Effector CD4-positive, alpha-beta T cell (primary cell): ENCODE measurements at regions not wholly inside any gene's neighbourhood (a gene's known extent, or its start where the extent isn't known, plus 50 kb on each side); places are given as distances from the start of the nearest gene placed in this dataset.

Experiments used
- DNase-seq: peaks from one replicate; pipeline ENCODE4 v3.0.0-alpha.2; 2020

DNA sequence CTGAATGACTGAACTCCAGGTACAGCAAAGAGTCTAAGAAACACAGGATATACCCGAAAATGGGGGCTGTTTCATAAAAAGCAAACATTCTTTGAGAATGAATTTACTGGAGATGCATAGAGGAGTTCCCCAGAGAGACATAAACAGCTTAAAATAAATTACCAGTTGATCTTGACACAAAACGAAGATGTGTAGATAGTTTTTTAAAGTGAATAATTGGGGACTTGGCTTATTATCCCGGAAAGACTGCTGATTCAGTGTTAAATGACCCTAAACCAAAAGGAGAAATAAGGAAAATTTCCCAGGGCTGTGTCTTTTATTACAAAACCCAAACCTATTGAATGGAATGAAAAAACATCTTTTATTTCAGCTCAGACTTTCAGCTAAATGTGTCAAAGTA, 1052.8 kb upstream of the TMEM132C start:
- DNase-seq: no peak

DNA sequence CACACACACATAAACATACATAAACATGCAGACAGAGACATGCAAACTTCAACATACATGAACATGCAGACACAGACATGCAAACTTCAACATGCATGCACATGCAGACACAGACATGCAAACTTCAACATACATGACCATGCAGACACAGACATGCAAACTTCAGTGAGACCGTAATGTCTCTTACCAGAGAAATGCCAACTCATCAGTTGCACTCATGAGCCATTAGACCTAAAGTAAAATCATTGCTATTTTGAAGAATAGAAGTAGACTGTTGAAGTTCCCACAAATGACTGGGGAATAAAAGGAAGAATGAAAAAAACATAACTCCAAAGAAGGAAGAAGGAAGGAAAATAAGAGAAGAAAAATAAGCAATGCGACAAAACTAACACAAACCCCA, 1044.0 kb upstream of the TMEM132C start:
- DNase-seq: no peak

DNA sequence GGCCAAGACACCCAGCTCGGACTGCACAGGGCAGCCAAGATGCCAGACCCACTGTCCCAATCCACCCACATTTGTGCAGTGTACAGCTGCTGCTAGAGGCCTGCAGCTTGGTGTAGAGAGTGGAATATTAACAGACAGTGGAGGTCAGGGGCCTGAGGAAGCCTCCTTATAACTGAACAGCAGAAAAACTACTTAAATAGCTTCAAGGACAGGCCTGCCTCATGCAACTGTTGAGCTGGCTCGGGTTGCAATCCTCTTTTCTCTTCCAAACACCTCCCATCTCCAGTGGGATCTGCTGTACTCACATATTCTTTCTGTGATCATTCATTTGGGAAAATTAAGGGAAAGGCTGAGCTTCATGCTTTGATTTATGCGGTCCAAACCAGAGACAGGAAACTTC, 1043.2 kb upstream of the TMEM132C start:
- DNase-seq: no peak

DNA sequence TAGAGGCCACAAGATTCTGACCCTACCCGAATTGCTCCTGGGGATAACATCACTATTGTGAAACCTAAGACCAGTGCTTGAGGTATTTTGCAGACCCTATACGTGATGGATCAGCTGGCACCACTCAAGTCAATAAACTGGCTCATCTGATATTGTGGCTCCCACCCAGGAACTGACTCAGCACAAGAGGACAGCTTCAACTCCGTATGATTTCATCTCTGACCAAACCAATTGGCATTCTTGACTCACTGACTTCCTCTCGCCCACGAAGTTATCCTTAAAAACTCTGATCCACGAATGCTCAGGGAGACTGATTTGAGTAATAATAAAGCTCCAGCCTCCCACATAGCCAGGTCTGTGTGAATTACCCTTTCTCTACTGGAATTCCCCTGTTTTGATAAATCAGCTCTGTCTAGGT, 1036.1 kb upstream of the TMEM132C start:
- DNase-seq: no peak

DNA sequence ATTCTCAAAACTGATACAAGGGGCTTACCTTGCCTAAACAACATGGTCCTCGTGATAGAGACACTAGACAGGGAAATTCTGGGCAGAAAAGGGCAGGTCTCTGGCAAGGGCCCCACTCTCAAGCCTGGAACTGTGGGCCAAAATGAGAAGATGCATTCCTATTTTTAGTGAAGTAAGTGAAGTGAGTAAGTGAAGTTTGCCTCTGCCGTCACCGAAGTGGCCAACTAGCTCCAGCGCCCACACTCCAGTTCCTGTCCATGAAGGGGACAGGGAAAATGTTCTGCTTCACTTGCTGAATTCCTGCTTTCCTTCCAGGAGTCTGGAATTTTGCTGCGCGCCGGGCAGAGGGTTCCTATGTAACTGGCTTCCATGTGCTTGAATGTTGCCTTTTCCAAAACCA, 1035.6 kb upstream of the TMEM132C start:
- no peak for DNase-seq

DNA sequence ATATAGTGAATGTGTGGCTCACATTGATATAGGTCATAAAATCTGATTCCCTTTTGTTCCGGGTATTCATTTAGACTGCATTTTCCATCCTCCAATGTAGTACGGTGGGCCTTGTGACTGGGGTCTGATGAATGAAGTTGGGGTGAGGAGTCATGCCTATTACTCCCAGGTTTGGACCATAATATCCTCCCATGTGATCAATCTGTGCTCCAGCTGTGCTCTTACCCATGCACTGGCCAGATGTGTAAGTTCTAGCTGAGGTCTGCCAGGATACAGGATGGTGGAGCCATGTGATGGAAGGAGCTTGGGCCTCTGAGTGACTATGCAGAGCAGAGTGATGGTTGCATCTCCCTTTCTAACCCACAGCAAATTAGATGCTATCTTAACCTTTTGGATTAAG, 1034.0 kb upstream of the TMEM132C start:
- no peak for DNase-seq

DNA sequence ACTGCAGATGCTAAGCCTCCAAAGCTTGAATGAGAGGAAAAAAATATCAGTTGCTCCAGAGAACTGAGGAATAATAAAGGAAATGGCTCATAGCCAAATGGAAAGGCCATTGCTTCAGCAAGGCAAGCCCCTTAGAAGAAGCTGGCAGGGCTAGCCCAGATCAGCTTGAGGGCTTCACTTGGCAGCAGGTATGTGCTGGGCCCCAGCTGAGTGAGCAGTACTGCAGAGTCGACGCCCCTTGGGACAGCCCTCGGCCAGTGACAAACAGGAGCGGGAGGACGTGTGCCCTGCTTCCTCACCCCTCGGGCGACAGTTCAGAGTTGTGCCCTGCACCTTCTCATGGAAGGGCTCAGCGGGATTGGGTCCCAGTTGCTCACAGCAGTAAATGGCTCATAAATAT, 1031.2 kb upstream of the TMEM132C start:
- no peak for DNase-seq

DNA sequence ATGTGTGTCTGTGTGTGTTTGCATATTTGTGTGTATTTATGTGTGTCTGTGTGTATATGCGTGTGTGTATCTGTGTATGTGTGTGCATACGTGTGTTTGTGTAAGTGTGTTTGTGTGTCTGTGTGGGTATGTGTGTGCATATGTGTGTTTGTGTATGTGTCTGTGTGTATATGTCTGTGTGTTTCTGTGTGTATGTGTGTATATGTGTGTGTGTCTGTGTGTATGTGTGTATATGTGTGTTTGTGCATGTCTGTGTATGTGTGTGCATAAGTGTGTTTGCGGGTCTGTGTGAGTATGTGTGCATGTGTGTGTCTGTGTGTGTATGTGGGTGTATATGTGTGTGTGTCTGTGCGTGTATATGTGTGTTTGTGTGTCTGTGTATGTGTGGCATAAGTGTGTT, 1030.5 kb upstream of the TMEM132C start:
- no peak for DNase-seq

DNA sequence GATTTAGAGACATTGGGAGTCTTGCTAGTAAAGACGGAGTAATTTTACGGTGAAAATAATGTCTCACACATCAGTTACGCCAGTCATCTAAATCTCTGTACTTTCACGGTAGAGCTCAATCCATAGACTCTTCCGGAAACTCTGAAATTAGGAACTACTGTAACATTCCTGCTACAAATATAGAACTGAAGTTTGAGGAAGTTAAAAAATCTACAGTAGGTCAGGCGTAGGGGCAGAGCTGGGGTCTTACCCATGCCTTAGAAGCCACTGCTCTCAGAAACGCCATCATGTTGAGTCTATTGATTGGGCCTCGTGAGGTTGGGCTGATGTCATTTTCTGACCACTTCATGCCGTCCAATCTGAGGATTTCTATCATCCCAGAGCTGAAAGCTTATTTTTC, 1029.8 kb upstream of the TMEM132C start:
- DNase-seq: no peak

DNA sequence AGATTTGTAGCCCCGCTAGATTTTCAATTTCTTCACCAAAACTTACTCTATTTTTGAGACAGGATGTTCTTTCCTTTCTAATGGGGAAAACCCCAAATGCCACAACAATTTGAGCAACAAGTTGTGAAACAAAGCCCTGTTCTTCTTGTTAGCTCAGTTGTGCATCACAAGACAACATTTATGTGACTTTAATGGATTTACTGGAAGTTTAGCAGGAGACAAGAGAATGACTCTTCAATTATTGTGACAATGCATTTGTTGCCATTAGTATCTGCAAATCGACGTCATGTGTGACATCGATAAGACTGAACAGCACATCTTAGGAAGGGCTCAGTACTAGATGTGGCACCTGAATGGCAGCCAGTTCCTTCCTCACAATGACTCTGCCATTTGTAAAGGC, 1028.9 kb upstream of the TMEM132C start:
- no peak for DNase-seq

DNA sequence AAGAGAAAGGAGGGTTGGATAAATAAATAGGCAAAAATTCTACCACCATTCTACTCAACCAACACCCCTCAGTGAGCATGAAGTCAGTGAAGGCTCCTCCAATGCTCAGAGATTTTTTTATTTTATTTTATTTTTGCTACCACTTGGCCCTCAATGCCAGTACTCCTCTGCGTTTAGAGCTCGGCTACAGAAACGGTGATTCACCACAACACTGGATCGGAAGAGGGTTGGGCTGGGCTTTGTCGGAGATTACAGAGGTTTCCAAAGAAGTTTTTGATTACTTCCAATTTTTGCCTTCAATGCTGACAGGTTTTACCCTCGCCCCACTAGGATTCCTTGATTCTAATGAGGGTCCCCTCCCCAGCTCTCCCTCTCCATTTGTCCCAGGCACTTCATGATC, 1027.2 kb upstream of the TMEM132C start:
- no peak for DNase-seq

DNA sequence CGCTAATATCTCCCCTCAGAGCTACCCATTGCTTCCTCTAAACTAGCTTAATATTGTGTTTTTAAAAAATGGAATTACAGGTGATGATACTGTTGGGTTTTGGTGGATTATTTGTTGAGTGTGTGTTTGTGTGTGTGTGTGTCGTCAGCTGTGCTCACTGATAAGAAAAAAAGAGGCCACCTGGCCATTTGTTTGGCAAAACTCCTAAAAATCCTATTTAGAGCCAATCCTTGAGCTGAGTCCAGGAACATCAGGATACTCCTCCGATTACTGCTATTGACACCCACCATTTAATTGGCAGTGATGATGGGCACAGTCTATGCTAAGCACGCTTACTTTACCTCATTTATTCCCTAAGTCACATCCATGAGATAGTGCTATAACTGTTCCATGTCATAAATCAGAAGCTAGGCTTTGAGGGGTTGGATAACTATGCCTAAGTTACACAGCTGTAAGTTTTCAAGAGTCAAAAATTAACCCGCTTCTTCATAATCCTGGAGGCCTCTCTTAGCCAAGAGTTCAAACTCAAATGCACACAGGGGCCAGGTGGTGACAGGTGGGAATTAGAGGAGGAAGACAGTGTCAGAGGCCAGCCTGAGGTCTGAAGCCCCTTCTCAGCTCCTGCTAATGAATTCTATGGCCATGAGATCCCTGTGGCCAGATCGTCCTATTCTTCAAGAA, 1026.6 kb upstream of the TMEM132C start:
- DNase-seq: no peak

DNA sequence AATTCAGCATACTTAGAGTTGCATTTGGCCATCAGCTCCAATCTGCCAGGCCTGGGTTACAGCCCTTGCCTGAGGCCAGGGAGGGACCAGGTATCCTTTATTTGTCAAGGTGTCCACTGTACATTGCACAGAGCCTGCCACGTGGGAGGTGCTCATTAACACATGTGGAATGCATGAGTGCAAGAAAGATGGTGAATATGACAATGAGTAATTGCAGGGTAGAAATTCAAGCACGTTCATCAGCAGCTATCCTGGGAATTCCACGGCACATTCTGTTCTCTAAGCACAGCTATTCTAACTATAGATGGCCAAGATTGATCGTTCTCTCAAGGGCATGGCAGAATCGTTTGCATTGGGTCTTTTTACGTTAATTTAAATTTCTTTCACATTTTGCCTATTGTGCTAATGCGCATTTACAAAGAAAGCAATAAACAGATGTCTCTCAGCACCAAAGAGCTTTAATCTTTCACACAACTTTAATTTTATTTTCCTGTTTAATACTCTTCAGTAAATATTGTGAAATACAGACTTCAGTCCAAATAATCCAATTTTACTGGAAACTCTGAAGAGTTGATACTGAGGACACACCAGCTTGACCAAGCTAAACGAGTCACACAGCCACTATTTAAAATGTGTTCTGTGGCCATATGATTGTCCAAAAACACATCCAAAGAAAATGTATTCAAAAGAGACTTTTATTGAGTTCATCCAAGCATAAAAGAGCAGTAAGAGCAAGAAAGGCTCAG, 1025.7 kb upstream of the TMEM132C start:
- DNase-seq: no peak

DNA sequence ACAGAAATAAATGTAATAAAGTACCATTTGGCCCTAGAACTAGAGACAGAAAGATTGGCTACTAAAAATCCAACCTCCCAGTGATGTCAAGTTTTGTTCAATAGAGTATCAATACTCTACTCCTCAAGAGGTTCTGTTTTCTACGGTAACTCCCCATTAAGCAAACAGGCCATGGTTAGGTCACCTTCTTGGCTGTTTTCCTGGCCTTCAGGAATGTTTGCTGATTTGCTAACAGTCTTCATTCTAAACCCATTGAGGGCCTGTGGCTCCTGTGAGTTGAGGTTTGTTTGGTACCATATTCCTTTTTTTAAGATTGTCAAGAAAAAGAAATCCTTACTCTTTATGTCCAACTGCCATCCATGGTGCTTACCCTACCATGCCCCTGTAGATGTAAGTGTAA, 1022.0 kb upstream of the TMEM132C start:
- no peak for DNase-seq

DNA sequence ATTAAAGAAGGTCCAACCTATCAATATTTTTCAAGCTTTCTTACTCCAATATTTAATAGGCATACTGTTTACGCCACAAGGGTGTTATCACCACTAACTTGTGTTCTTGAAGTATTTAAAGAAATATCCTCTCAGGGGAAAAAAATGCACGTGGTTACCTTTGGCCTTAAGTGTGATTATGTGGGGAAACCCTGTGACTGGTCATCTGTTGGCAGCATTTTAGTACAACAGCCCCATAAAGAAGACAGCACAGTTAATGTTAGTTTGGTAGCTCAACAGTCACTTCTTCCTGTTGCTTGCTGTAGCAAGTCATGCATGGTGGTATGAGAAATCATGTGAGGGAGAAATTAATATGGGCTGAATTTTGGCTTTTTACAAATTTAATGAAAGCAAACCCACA, 1021.5 kb upstream of the TMEM132C start:
- no peak for DNase-seq

DNA sequence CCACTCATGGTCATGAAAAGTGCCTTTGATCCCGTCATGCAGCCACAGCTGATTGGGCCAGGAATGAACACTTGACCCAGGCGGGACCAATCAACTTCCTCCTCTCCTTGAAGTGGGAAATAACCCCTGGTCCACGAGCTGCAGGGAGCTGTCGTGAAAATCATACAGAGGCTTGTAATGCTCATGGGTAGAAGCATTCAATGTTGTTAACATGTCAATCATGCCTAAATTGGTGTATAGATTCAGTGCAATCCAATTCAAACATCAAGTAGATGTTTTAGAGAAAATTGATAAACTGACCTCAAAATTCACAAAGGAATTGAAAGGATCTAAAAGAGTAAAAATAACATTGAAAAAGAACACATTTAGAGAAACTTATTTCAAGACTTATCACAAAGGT, 1019.0 kb upstream of the TMEM132C start:
- DNase-seq: no peak

DNA sequence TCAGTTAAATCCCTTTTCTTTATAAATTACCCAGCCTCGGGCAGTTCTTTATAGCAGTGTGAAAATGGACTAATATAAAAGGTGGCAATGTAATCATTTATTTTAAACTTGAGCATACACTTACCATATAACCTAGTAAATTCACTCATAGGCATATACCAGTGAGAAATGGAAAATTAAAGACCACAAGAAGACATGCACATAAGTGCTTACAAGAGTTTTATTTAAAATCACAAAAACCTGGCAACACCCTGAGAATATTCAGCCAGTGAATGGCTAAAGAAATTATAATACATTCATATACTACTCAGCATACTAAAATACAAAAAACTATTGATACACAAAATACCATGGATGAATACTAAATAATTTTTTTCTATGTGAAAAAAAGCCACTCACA, 1017.5 kb upstream of the TMEM132C start:
- DNase-seq: no peak

DNA sequence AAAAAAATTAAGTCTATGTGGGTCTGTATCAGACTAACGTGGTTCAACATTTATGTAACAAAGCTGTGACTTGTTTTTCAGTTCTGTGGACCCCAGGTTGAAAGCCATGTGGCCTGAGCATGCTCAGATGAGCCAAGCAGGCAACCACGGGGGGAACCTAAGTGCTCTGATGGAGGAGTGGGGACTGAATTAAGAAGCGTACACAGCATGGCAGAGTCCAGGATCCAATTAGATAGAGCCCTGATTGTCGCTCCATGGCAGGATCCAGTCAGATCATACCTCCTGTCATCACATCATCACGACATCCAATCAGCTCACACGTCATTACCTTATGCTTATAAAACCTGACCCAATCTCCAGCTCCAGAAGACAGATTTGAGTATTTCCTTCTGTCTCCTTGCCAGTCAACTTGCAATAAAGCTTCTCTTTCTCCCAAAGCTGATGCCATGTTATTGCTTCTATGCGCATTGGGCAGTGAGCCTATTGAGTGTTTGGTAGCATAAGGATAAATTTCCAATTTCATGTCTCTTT, 1013.1 kb upstream of the TMEM132C start:
- no peak for DNase-seq

DNA sequence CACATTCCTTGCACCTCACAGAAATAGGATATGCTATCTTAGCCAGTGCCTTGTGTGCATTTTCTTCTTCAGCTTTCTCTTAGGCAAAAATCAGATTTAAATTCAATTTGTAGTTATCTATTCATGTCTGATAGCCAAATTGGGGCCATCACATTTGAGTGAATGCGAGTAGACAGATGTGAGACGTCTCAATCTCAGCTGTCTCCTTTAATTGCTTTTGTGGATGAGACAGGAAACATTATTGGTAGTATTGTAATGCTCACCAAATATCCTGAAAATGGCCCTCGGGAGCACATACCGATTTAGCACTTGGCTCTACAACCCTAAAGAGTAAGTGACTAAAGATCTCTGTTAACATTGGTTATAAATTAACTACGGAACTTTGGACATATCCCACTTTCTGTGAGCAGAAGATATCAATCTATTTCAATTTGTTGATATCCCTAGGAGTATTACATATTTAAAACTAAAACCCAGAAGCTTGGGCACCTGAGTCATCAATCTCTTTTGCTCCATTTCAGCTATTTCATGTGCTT, 1012.5 kb upstream of the TMEM132C start:
- DNase-seq: no peak

DNA sequence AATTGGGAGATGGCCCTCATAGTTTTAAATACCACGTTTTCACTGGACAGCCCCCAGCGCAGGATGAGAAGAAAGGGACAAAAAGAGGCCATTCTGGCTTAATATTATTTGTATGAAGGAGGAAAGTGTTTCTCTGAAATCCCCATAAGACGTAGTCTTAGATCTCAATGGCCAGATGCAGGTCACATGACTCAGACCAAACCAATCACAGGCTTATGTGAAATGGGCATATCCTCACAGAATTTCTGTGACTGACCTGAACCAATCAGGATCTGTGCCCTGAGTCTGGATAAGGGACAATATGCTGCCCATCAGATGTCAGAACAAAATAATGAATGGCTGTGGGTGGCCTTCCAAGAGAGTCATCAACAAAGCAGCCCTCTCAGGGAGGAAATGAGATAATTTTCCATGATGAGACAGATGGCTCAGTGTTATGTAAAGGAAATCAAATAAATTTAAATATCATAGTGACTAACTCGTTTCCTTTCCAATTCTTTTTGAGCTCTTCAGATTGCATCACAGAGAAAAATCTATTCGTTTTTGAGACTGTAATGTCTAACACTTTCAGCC, 1009.5 kb upstream of the TMEM132C start:
- no peak for DNase-seq

DNA sequence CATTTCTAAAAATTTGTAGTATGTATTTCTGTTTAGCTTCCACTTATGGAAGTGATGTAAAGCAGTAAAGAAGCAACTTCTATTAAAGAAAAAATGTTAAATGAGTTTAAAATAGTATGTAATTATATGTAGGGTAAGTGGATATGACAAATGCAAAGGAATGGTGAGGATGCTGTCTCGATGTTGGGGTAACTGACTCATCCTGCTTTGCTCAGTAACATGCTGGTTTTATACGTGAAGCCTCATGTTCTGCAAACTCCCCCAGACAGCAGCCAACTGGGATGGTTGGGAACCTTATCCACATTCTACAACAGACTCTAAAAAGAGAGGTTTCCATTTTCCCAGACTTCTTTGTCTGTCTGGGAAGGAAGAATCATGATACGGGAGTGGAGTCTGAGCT, 1006.4 kb upstream of the TMEM132C start:
- DNase-seq: no peak

DNA sequence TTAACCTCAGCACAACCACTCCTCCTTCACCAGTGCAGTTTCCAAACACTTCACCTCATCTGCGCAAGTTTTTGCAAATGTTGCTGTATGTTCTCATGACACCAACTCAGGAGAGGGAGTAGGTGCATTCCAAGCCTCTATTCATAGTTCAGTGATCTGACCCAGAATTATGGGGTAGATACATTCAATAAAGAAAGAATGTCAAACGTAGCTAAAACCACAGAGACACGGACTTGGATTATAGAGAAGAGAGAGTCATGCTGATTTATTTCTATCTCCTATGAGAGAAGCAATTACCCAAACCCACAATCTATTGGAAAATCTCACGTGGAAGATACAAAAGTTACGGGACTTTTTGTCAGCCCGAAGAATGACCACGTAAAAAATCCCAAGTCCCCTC, 1006.0 kb upstream of the TMEM132C start:
- no peak for DNase-seq

DNA sequence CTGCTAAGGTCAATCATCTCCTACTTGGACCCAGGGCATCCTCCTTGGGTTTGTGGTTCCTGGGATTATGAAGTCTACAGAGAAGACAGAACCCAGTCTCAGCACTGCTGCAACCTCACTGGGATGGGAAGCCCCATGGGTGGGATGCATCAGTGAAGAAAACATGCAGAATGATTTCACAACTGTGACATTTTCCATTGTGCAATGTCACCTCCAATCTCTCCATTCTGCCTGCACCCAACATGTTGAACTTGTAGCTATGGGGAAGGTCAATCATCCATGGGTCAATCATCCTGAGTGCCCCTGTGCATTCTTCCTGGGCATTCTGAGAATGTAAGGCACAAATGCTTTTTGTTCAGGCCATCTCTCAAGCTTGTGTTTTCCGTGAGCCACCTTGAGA, 1004.4 kb upstream of the TMEM132C start:
- no peak for DNase-seq

DNA sequence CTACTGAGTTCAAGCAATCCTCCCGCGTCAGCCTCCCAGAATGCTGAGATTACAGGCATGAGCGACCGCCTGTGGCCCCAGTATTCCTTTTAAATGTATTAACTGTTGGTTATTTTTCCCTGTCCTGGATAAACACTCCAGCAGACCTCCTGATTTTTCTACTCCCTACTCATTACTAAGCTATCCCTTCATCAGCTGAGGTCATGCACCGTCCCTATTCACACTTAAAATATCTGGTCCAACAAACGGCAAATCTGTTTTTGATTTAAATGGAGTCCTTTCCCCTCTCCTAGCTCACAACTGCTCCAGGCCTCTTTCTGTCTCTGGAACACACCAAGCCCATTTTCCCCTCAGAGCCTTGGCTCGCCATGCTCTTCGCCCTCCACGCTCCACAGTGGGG, 1003.3 kb upstream of the TMEM132C start:
- no peak for DNase-seq
